ENCODE measurements at regions not wholly inside any gene's neighbourhood (a gene's known extent, or its start where the extent isn't known, plus 50 kb on each side); places are given as distances from the start of the nearest gene placed in this dataset.

GRCh38 chr5:152819891-152820290 is 414.8 kb upstream of the NMUR2 start:
- no peak for DNase-seq (ENCODE audit: low spot score)
- TF ChIP-seq, protein P1, sequence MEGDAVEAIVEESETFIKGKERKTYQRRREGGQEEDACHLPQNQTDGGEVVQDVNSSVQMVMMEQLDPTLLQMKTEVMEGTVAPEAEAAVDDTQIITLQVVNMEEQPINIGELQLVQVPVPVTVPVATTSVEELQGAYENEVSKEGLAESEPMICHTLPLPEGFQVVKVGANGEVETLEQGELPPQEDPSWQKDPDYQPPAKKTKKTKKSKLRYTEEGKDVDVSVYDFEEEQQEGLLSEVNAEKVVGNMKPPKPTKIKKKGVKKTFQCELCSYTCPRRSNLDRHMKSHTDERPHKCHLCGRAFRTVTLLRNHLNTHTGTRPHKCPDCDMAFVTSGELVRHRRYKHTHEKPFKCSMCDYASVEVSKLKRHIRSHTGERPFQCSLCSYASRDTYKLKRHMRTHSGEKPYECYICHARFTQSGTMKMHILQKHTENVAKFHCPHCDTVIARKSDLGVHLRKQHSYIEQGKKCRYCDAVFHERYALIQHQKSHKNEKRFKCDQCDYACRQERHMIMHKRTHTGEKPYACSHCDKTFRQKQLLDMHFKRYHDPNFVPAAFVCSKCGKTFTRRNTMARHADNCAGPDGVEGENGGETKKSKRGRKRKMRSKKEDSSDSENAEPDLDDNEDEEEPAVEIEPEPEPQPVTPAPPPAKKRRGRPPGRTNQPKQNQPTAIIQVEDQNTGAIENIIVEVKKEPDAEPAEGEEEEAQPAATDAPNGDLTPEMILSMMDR (IDR thresholded peaks at IDR 0.05; ENCODE audit: extremely low read depth, missing control alignments): no peak

- TF ChIP-seq, protein P1 (IDR thresholded peaks at IDR 0.05; ENCODE audit: extremely low read depth, missing control alignments): no peak
- no peak for DNase-seq (ENCODE audit: low spot score)
These were observed 419.2 kb upstream of the NMUR2 start for GRCh38 chr5:152824316-152824715.

- DNase-seq (ENCODE audit: low spot score): no peak
- TF ChIP-seq, protein P1 (IDR thresholded peaks at IDR 0.05; ENCODE audit: extremely low read depth, missing control alignments): no peak
These were observed 433.2 kb upstream of the NMUR2 start for GRCh38 chr5:152838241-152838786.

DNA sequence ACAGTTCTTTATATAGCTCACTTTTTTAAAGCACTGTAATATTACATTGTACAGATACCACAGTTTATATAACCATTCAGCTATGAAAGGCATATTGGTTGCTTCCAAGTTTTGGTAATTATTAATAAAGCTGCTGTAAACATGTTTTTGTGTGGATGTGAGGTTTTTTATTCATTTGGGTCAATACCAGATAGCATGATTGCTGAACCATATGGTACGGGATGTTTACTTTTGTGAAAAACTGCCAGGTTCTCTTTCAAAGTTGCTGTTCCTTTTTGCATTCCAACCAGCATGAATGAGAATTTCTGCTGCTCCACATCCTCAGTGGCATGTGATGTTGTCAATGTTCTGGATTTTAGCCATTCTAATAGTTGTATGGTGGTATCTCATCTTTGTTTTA is 439.6 kb upstream of the NMUR2 start:
- DNase-seq (ENCODE audit: low spot score): no peak

GRCh38 chr5:152853361-152853760 is 448.3 kb upstream of the NMUR2 start:
- TF ChIP-seq, protein P1 (IDR thresholded peaks at IDR 0.05; ENCODE audit: extremely low read depth, missing control alignments): no peak
- DNase-seq (ENCODE audit: low spot score): no peak

More for the DNA sequence above, 439.6 kb upstream of the NMUR2 start:
- TF ChIP-seq, protein P1 (IDR thresholded peaks at IDR 0.05; ENCODE audit: extremely low read depth, missing control alignments): no peak

DNA sequence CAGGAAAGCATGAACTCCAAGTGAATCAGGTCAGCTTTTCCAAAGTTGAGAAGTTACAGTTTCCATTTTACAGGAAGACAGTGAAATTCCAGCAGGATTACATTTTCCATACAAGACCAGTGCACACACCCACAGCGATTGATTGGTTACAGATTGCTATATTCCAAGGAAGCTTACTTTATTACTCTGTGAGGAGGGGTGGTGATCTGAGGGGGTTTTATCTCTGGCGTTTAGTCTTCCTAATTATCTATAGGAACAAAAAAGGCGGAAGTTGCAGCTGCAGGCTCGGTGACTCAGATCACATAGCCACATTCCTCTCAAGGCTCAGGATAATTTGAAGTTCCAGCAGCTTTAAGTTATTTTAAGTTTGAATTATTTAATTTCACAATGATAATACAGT is 450.4 kb upstream of the NMUR2 start:
- TF ChIP-seq, protein P1 (IDR thresholded peaks at IDR 0.05; ENCODE audit: extremely low read depth, missing control alignments): no peak
- DNase-seq (ENCODE audit: low spot score): no peak

GRCh38 chr5:152861231-152861630 is 456.2 kb upstream of the NMUR2 start:
- TF ChIP-seq, protein P1 (IDR thresholded peaks at IDR 0.05; ENCODE audit: extremely low read depth, missing control alignments): no peak
- DNase-seq (ENCODE audit: low spot score): no peak

Data from GM20000 (cell line).